NOMO-1 (cell line): ENCODE measurements at regions not wholly inside any gene's neighbourhood (a gene's known extent, or its start where the extent isn't known, plus 50 kb on each side); places are given as distances from the start of the nearest gene placed in this dataset.
"Not testable (repeated sequence)": the region's sequence is repeated elsewhere in the genome, so short reads cannot be mapped to it uniquely, and the experiment has no call there.

Experiments used
- DNase-seq, 2 experiments: peaks; one replicate each; lab custom pipeline; 2025; ENCODE audit not compliant: unreplicated experiment in 2 of 2; lab: John Stamatoyannopoulos, UW

DNA sequence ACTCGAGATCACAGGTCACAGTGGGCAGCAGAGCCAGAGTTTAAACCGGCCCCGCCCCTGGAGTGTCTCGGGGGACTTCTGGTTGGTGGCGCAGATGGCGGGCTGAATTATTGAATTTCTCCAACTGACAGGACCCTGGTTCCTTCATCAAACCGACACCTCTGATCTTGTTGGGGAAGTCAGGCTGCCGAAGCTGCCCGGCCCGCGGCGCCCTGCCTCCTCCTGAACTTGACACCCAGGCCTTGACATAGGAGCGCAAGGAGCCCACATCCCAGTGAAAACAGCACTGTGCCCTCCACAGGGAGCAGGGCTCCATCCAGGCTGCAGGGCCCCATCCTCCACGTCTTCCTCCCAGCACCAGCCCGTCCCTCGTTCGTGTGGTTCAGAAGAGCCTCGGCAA is 105.2 kb downstream of the OLFM1 start:
- no peak for DNase-seq

DNA sequence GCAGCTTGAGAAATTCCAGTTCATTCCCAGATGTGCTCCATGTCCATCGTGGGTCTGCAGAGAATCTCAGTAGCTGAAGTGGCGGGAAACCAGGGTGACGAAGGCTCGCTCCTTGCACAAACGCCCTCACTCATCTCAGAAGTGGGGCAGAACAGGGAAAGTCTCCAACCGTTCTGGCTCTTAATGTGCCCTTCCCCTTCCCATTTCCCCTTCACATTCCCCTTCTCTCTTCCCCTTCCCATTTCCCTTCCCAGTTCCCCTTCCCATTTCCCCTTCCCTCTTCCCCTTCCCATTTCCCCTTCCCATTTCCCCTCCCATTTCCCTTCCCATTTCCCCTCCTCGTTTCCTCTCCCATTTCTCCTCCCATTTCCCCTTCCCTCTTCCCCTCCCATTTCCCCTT is 108.5 kb downstream of the OLFM1 start:
- DNase-seq, result not testable (repeated sequence)

DNA sequence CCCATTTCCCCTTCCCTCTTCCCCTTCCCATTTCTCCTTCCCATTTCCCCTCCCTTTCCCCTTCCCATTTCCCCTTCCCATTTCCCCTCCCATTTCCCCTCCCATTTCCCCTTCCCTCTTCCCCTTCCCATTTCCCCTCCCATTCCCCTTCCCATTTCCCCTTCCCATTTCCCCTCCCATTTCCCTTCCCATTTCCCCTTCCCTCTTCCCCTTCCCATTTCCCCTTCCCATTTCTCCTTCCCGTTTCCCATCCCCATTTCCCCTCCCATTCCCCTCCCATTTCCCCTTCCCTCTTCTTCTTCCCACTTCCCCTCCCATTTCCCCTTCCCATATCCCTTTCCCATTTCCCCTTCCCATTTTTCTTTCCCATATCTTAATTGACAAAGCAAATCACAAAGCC is 109.0 kb downstream of the OLFM1 start:
- DNase-seq, result no peak

DNA sequence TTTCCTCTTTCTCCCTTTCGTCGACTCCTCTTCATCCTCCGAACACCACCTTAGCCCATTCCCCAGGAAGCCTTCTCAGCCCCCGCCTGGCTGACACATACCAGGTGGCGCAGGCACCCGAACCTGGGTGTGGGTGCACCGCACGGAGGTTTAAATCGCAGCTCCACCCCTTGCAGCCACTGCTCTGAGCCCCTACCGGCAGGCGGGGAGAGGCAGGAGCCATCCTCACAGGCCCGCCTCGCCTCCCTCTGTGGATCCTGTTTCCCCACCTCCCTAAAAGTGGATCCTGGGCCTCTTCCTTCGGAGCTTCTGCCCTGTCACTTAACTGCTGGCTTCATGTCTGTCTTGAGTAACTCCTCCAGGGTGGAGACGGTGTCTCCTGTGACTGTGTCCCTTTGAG is 110.7 kb downstream of the OLFM1 start:
- no peak for DNase-seq

DNA sequence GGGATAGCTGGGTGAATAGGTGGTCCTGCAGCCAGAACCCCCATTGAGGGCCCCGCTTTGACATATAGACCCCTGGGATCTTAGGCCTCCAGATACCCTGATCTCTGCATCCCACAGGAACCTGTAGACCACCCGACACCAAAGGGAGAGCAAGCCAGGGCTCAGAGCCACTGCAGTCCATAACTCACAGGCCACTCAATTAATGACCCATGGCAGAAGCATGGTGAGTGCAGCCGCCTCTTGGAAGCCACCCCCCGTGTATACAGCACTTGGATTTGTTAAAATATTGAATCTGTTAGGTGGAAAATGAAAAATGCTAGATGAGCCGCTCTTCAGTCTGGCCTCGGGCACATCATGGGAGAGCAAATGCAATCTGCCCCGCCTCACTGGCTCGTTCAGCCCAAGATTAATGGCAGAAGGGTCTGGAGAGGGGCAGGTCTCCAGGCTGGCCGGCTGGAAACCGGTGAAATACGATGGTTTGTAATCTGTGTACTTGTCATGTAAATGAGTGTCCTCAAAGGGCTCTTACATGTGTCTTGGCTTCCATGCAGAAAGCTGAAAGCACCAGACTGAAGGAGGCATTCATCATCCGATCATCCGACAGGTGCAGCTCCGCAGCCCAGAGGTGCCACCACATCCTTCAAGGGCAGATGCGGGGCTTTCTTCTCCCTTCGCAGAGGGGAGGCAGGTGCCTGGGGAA is 111.3 kb downstream of the OLFM1 start:
- no peak for DNase-seq

DNA sequence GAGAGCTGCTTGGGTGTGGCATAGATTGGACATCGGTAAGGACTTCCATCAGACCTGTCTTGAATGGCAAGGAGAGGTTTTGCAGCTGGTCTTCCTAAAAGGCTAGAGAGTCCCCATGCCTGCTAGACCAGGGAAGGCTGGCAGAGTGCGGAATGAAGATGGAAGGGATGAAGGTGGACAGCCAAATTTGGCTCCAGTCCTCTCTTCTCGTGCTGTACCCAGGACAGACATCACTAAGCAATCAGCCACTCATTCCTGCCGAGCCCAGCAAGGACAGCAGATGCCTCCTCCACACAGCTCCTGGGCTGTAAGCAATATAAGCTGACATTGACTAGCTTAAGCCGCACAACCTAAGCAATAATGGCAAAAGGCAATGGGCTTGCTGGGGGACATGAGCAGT is 112.0 kb downstream of the OLFM1 start:
- DNase-seq, result no peak

DNA sequence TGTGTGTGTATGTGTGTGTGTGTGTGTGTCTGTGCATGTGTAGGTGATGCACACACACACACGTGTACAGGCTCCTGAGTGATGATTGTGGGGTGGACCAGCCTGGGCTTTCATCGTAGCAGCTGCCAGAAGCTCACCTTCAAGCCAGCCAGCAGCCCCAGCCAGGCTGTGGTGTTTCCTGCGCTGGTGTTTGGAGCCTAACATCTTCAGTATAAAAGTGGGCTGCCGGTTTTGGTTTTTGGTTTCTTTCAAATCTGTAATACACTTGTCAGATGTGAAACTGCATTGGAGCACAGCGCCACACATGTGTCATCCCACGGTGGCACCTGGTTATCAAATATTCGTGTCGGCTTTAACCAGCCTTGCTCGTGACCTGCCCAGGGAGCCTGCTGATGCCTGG is 114.2 kb downstream of the OLFM1 start:
- DNase-seq, result no peak

DNA sequence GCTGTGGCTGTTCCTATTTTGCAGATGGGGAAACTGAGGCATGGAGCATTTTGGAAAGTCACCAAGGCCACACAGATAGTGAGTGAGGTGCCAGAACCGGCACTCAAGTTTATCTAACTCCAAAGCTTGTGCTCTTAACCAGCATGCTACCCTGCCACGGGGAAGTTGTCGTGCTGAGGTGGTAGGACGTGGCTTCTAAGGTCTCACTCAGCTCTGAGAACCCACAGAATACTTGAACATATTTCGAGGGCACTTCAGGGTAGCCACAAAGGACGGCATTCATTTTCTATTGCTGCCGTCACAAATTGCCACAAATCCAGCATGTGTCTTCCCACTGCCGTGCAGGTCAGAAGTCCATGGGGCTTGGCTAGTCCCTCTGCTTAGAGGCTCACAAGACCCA is 116.7 kb downstream of the OLFM1 start:
- DNase-seq, result no peak

DNA sequence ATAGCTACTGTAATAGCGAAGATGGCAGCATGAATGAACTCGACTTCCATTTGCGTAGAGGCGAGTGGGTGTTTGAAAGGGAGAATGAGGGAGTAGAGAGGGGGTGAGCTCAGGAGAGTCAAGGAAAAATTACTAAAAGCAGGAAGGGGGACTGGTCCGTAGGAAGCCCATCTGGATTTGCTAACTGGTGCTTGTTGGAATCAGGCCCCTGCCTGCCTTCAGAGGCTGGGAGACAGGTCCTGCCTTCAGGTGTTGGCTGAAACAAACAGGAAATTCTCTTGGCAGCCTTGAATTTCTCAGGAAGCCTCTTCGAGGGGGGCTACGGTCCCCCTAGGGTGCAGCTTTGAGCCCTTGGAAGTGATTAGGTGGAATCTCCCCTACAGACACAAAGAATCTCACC is 121.7 kb downstream of the OLFM1 start:
- DNase-seq, result no peak

DNA sequence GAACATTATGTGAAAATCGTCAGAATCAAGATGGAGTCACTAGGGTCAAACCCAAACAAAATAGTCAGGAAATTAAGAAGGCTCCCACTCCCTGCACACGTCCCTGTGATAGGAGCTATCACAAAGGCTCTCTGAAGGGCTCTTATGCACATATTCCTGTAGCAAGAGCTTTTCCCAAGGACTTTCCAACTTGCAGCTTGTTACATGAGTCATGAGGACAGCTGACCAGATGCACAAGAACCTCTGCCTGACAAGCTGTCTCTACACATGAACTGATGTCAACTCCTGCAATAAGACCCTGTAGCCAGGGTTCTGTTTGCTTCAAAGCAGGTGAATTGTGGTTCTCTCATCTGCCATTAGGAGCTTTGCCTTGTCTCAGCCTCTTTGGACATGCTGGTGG is 122.4 kb downstream of the OLFM1 start:
- DNase-seq, result no peak

DNA sequence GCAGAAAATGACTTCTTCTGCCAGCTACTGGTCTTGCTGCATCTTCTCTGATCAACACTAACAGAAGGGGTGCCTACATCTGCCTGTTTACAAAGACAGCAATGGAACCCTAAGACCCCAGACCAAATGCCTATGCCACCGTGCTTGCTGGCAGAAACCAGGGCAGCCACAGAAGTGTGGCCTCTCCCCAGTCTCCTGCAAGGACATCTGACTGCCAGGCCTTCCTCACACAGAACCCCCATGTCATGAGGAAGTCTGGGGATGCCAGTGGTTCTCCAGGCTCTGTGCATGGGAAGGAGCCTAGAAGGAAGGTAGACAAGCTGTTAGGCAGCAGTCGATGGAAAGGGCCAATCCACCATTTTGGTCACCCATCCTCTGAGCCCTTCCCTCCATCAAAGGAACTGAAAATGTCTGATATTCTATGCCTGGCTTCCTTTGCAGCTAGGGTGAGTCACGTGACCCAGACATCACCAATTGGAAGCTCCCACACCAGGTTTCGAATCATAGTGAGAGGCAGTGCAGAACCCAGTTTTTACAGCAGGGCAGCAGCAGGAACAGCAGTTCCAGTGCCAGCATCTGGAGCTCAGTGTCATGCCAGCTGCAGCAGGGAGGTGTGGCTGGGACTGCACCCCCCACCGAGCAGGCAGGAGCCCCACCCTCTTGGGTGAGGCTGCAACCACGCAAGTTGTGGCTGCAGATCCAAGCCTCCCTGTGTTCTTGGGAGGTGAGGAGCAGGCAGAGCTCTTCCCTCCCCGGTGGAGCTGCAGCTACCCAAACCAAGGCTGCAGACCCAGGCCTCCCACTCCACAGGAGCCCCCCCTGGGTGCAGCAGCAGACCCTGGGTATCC is 123.4 kb downstream of the OLFM1 start:
- no peak for DNase-seq

DNA sequence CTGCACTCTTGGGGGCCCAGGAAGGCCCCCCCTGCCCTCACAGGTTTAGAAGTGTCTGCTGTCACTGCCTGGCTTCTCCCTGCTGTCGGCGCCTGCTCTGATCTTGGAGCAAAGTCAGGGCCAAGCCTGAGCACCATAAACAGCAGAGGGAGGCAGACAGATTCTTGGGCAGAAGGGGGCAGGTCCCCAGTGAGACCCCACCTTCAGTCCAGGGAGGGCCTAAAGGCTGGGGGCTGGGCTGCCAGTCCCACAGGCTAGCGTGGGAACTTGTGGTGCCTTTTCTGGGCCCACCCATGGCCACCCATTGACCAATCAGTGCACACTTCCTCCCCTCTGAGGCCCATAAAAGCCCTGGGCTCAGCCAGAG is 124.0 kb downstream of the OLFM1 start:
- no peak for DNase-seq

DNA sequence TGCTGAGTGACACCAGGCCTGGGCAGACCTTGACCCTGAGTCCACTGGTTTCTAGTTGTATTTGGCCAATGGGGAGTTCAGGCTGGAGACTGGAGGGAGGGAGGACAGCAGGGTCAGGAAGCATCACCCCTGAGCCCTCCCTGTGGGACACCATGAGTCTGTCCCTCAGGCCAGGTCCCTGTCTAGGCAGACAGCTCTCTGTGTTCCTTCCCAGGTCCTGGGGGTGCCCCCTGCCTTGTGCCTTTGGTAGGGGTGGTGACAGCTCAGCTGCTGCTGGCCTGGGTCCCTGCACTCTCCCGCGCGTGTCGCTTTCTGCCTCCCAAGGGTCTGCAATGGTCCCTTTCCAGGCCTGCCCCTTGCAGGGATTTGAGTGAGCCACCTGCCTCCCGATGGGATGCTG is 125.5 kb downstream of the OLFM1 start:
- DNase-seq, result no peak

DNA sequence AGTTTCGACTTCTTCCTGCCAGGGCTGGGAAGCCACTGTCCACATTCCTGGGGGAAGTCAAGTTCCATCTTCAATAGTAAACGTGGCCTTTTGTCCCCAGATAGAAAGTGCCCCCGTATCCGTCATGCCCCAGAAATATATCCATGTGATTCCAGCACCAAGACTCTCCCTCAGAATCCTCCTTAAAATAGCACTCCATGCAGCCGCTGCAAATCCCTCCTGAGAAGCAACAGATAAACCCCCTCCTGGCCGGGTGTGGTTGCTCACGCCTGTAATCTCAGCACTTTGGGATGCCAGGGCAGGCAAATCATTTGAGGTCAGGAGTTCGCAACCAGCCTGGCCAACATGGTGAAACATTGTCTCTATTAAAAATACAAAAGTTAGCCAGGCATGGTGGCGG is 126.1 kb downstream of the OLFM1 start:
- DNase-seq, result no peak

DNA sequence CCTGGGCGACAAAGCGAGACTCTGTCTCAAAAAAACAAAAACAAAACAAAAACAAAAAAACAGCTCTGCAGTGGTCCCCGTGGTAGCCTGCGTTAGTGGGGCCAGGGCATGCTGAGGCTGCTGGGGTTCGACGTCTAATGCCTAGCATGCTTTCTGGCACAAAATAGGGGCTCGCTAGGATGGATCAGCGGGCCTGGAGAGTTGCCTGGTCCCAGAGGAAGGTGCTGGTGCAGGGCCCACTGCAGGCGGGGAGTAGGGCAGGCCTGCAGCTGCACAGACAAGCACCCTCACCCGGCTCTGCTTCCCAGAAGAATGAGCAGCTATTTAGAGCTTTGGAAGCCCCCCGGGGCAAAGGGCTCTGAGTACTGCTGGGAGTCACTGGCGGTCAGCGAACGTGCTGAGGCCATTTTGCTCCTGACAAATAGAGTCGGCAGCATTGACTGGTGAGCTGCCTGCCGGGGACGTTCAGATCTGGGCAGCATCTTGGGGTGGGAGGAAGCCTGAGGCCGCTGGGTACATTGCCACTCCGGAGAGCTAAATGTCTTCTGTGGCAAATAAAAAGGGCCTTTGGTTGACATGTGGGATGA is 126.7 kb downstream of the OLFM1 start:
- DNase-seq, result no peak

DNA sequence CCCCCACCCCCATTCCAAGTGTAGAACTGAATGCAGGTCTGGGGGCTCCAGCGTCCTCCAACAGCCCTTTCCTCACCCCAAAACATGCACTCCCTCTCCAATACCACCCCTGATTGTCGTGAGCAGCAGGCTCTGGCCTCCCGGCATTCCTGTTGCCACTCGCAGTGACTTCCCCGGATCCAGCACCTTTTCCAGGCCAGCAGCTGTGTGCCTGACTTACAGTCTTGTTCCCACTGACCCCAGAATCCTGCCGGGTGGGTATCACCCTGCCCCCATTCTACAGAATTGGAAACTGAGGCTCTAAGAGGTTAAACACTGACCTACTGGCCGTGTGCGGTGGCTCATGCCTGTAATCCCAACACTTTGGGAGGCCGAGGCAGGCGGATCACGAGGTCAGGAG is 127.2 kb downstream of the OLFM1 start:
- no peak for DNase-seq

DNA sequence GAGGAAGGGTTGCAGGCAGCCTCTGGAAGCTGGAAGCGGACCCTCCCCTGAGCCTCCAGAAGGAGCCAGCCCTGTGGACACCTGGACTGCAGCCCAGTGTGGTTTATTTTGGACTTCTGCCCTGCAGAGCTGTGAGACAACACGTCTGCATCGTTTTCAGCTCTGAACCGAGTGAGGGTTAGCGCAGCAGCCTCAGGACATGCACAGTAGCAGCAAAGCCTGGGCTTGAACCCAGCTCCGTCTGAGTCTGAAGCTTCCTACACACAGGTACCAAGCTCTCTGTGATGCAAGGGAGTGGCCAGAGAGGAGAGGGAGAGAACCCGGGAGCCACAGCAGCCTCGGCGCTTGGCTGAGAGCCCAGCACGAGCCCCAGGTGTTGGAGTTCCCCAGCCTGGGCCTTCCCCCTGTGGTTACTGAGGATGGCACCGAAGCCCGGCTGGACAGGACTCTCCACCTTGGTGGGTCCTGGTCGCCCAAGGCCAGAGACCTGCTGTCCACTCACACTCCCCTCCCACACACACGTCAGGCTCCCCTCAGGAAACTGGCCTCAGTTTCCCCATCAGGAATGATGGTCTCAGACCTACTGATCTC is 128.2 kb downstream of the OLFM1 start:
- DNase-seq, result no peak

DNA sequence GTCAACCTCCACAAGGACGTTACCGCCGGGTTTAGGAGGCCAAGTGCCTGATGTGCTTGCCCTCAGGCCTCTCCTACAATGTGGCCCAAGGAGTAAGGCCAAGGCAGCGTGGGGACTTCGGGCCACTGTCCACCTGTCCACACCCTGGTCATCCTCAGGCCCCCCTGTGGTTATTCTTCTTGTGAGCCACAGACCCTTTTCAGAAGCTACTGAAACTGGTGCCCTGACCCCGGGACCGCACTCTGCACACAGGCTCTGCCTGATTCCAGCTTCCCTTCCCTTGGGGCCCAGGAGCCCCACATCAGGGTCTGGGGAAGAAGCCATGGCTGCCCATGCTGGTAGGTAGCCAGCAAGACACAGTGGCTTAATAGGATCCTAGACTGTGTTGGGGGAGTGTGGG is 128.8 kb downstream of the OLFM1 start:
- DNase-seq, result no peak

DNA sequence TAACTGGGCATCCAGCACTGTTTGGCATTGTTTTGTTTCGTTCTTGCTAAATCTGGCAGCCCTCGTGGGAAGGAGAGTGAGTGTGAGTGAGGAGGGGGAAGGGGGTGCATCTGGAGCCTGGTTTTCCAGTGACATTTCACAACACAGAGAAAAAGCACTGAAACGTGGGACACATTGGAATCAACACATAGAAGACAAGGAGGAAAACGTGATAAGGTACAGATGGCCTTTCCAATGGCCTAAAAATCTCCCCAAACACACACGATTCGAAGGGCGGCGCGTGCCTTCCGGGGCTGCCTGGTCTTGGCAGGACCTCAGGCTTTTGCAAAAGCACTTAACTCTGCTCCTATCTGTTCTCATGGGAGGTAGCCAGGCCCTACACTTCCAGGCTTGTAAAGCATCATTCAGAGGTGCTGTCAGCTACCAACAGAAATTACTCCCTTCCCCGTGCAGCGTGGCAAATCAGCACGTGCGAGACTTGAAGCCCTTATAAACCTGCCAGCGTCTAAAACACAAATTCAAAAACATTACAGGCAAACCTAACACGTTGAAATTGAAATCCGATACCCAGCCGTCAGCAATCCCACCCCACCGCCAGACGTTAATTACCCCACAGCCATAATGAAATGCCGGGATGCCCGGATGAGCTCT is 129.4 kb downstream of the OLFM1 start:
- DNase-seq, result no peak

DNA sequence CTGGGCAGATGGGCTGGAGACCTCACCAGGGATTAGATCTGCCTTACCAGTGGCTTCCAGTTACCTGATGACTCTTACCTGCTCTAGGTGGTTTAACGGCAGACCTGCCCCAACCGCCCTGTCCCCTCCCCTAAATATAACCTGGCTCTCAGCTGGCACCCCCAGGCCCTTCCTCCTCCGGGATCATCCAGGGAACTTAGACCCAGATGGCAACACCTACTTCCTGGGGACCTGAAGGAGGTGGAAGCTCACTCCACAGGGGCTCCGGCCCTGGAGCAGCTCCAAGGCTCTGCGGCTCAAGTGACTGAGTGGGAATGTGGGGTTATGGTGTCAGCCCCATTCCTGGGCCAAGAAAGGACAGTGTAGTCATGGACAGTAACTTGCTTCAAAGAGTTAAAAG is 130.4 kb downstream of the OLFM1 start:
- no peak for DNase-seq
